ENCODE measurements at regions not wholly inside any gene's neighbourhood (a gene's known extent, or its start where the extent isn't known, plus 50 kb on each side); places are given as distances from the start of the nearest gene placed in this dataset.

GRCh38 chr4:138636781-138637180 is 378.8 kb upstream of the NOCT start:
- TF ChIP-seq CEBPB (IDR thresholded peaks at IDR 0.05) (no peak), FOXM1 (IDR thresholded peaks at IDR 0.05; ENCODE audit: borderline replicate concordance, low read depth) (no peak), EGR1 (IDR thresholded peaks at IDR 0.05) (no peak), USF1 (IDR thresholded peaks at IDR 0.05) (no peak), ZBTB7A (IDR thresholded peaks at IDR 0.05; ENCODE audit: low read depth) (no peak), TCF12 (IDR thresholded peaks at IDR 0.05; ENCODE audit: low read depth) (no peak), TAF1 (IDR thresholded peaks at IDR 0.05; ENCODE audit: low read depth) (no peak), YY1 (IDR thresholded peaks at IDR 0.05; ENCODE audit: low read depth) (no peak), TEAD4 (IDR thresholded peaks at IDR 0.05) (no peak), RAD21 (IDR thresholded peaks at IDR 0.05; ENCODE audit: low read depth) (no peak), MAX (IDR thresholded peaks at IDR 0.05) (no peak), CREB1 (IDR thresholded peaks at IDR 0.05; ENCODE audit: low read depth) (no peak), EP300 (IDR thresholded peaks at IDR 0.05; ENCODE audit: borderline replicate concordance) (no peak), NFIC (IDR thresholded peaks at IDR 0.05) (no peak), REST (IDR thresholded peaks at IDR 0.05; ENCODE audit: low read depth) (no peak)

GRCh38 chr4:138634915-138635314 is 380.7 kb upstream of the NOCT start:
- TF ChIP-seq ZBTB7A (IDR thresholded peaks at IDR 0.05; ENCODE audit: low read depth) (no peak), TEAD4 (IDR thresholded peaks at IDR 0.05) (no peak), FOXM1 (IDR thresholded peaks at IDR 0.05; ENCODE audit: borderline replicate concordance, low read depth) (no peak), CREB1 (IDR thresholded peaks at IDR 0.05; ENCODE audit: low read depth) (no peak)

- TF ChIP-seq REST (IDR thresholded peaks at IDR 0.05; ENCODE audit: low read depth) (no peak), CREB1 (IDR thresholded peaks at IDR 0.05; ENCODE audit: low read depth) (no peak), RAD21 (IDR thresholded peaks at IDR 0.05; ENCODE audit: low read depth) (no peak), MAX (IDR thresholded peaks at IDR 0.05) (no peak), CEBPB (IDR thresholded peaks at IDR 0.05) (no peak), FOXM1 (IDR thresholded peaks at IDR 0.05; ENCODE audit: borderline replicate concordance, low read depth) (no peak), TAF1 (IDR thresholded peaks at IDR 0.05; ENCODE audit: low read depth) (no peak), USF1 (IDR thresholded peaks at IDR 0.05) (no peak), TCF12 (IDR thresholded peaks at IDR 0.05; ENCODE audit: low read depth) (no peak), EGR1 (IDR thresholded peaks at IDR 0.05) (no peak), EP300 (IDR thresholded peaks at IDR 0.05; ENCODE audit: borderline replicate concordance) (no peak), NFIC (IDR thresholded peaks at IDR 0.05) (no peak), ZBTB7A (IDR thresholded peaks at IDR 0.05; ENCODE audit: low read depth) (no peak), TEAD4 (IDR thresholded peaks at IDR 0.05) (no peak), YY1 (IDR thresholded peaks at IDR 0.05; ENCODE audit: low read depth) (no peak)
Measured at GRCh38 chr4:138633580-138633904, 382.0 kb upstream of the NOCT start.

- no peak for TF ChIP-seq REST (IDR thresholded peaks at IDR 0.05; ENCODE audit: low read depth)
- no peak for TF ChIP-seq CREB1 (IDR thresholded peaks at IDR 0.05; ENCODE audit: low read depth)
- no peak for TF ChIP-seq ZBTB7A (IDR thresholded peaks at IDR 0.05; ENCODE audit: low read depth)
- no peak for TF ChIP-seq TEAD4 (IDR thresholded peaks at IDR 0.05)
- no peak for TF ChIP-seq EGR1 (IDR thresholded peaks at IDR 0.05)
- no peak for TF ChIP-seq TAF1 (IDR thresholded peaks at IDR 0.05; ENCODE audit: low read depth)
- TF ChIP-seq CEBPB (IDR thresholded peaks at IDR 0.05) = no peak
- TF ChIP-seq USF1 (IDR thresholded peaks at IDR 0.05) = no peak
- TF ChIP-seq MAX (IDR thresholded peaks at IDR 0.05) = no peak
- TF ChIP-seq YY1 (IDR thresholded peaks at IDR 0.05; ENCODE audit: low read depth) = no peak
- no peak for TF ChIP-seq FOXM1 (IDR thresholded peaks at IDR 0.05; ENCODE audit: borderline replicate concordance, low read depth)
- no peak for TF ChIP-seq NFIC (IDR thresholded peaks at IDR 0.05)
- TF ChIP-seq EP300 (IDR thresholded peaks at IDR 0.05; ENCODE audit: borderline replicate concordance) = no peak
- no peak for TF ChIP-seq RAD21 (IDR thresholded peaks at IDR 0.05; ENCODE audit: low read depth)
- no peak for TF ChIP-seq TCF12 (IDR thresholded peaks at IDR 0.05; ENCODE audit: low read depth)
Measured at GRCh38 chr4:138632856-138633579, 382.6 kb upstream of the NOCT start.

All from Ishikawa (cell line).